Fibroblast of lung (primary cell): ENCODE measurements at regions not wholly inside any gene's neighbourhood (a gene's known extent, or its start where the extent isn't known, plus 50 kb on each side); places are given as distances from the start of the nearest gene placed in this dataset.

Source experiments
- DNase-seq, 2 donors: peaks; one replicate each; pipeline versions ENCODE4 v3.0.0 to v3.0.0-alpha.2; 2010; ENCODE audit warnings: low read depth in 2 of 2
- H2AFZ ChIP-seq: 2 replicates; pipeline ENCODE4 v1.5.1; 2012; ENCODE audit warnings: low read length, control low read depth, inconsistent platforms
- H3K27ac ChIP-seq: 2 replicates; pipeline ENCODE4 v1.5.1; 2011; ENCODE audit warnings: low read length, control low read depth; ENCODE audit not compliant: insufficient read depth
- H3K27me3 ChIP-seq: 2 replicates; pipeline ENCODE4 v1.5.1; 2011; ENCODE audit warnings: mild to moderate bottlenecking, low read length; ENCODE audit not compliant: control insufficient read depth, insufficient read depth
- H3K36me3 ChIP-seq: 2 replicates; pipeline ENCODE4 v1.5.1; 2011; ENCODE audit warnings: low read length; ENCODE audit not compliant: control insufficient read depth, insufficient read depth
- H3K4me1 ChIP-seq: 2 replicates; pipeline ENCODE4 v1.5.1; 2011; ENCODE audit warnings: low read length; ENCODE audit not compliant: control insufficient read depth, insufficient read depth; ENCODE audit errors: extremely low read depth
- H3K4me2 ChIP-seq: 2 replicates; pipeline ENCODE4 v1.5.1; 2011; ENCODE audit warnings: low read length, control low read depth; ENCODE audit not compliant: insufficient read depth; ENCODE audit errors: extremely low read depth
- H3K4me3 ChIP-seq, 4 experiments: fragments of 200-600 bp in 1 of 4; sonication (generic) in 1 of 4; replicated peaks in 1 of 4; 2 replicates each; pipeline ENCODE4 v1.5.1; 2011 to 2016; ENCODE audit warnings: low read length in 4 of 4, low read depth in 3 of 4, mild to moderate bottlenecking in 3 of 4, control low read depth in 2 of 4, inconsistent platforms in 1 of 4, mixed read lengths in 1 of 4; ENCODE audit not compliant: insufficient read depth in 1 of 4; ENCODE audit errors: control extremely low read depth in 1 of 4
- H3K79me2 ChIP-seq: 2 replicates; pipeline ENCODE4 v1.5.1; 2012; ENCODE audit warnings: mild to moderate bottlenecking, low read length, inconsistent platforms; ENCODE audit not compliant: control insufficient read depth, insufficient read depth
- H3K9ac ChIP-seq: 2 replicates; pipeline ENCODE4 v1.5.1; 2011; ENCODE audit warnings: mild to moderate bottlenecking, low read length, control low read depth; ENCODE audit not compliant: insufficient read depth
- H3K9me3 ChIP-seq: 2 replicates; pipeline ENCODE4 v1.5.1; 2012; ENCODE audit warnings: low read depth, low read length; ENCODE audit not compliant: control insufficient read depth, insufficient read depth
- H4K20me1 ChIP-seq: 2 replicates; pipeline ENCODE4 v1.5.1; 2011; ENCODE audit warnings: low read length; ENCODE audit not compliant: control insufficient read depth, insufficient read depth; ENCODE audit errors: extremely low read depth
- CTCF ChIP-seq, 2 donors: IDR thresholded peaks in 1 of 2; conservative IDR thresholded peaks in 1 of 2; 1 replicate in 1 of 2; 2 replicates in 1 of 2; pipeline ENCODE4 v1.5.1; 2011 to 2012; ENCODE audit warnings: low read length in 2 of 2, control low read depth in 1 of 2, inconsistent platforms in 1 of 2, low read depth in 1 of 2, mild to moderate bottlenecking in 1 of 2
- EZH2 ChIP-seq: IDR thresholded peaks from 2 replicates; pipeline ENCODE4 v1.5.1; 2012; ENCODE audit warnings: low read length, control low read depth, mild to moderate bottlenecking; ENCODE audit errors: missing control alignments

DNA sequence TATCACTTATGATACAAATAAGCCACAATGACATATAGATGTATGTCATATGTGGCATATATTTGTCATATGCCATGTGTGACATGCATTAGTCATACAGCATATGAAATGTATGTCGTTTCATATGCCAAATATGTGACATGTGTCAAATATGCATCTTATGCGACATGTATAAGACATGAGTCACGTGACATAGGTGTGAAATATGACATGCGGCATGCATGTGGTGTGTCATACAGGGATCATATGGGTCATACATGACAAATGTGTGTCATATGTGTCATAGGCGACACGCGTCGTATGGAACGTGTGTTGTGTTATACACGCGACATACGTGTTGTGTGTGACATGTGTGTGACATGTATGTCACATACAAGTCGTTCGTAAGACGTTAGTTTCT, 2154.0 kb upstream of the PIK3C3 start:
- Histone ChIP-seq H2AFZ (no peak overlapping the region), H3K79me2 (no peaks in the 10 kb centered on the region), H3K27ac (no peak overlapping the region), H3K36me3 (no peaks in the 10 kb centered on the region), H3K9ac (no peak overlapping the region), H4K20me1 (no peaks in the 10 kb centered on the region), H3K9me3 (peaks cover 19% of the 10 kb centered on the region), H3K27me3 (no peaks in the 10 kb centered on the region), H3K4me2 (no peak overlapping the region), H3K4me1 (no peaks in the 10 kb centered on the region), H3K4me3 (no peak overlapping the region)
- DNase-seq: no peak
- TF ChIP-seq CTCF (conservative IDR thresholded peaks at IDR 0.05 in 1 of 2, IDR thresholded peaks at IDR 0.05 in 1 of 2; ENCODE audit: low read depth in 1 of 2, low read length in 2 of 2) (no peak), EZH2 (no peak)

DNA sequence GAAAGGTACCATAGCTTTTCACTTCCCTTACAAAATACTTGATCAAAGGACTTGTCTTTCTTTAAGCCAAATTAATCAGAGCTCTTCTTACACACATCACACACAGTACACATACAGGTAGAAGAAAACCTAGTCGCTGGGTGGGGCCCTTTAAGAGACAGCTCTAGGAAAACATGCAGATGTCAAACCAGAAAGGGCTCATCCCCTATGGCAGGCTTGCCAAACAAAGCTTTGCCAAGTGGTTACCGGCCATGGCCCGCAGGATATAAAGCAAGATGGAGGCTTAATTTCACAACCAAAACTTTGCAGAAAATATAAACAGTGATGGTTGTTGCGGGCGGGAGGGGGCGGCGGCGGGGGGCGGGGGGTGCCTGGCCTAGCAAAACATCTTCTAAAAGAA, 2156.0 kb upstream of the PIK3C3 start:
- H3K4me3 ChIP-seq: peak overlapping the region in 2 of 4 experiments; percentile 68 to 89
- no peaks in the 10 kb centered on the region for H3K4me1 ChIP-seq
- H3K36me3 ChIP-seq: no peaks in the 10 kb centered on the region
- H3K9ac ChIP-seq: no peak overlapping the region
- no peak overlapping the region for H2AFZ ChIP-seq
- H3K4me2 ChIP-seq: peak overlapping the region; percentile 26
- peak in 1 of 2 donors; percentile 57 for DNase-seq
- H4K20me1 ChIP-seq: no peaks in the 10 kb centered on the region
- H3K79me2 ChIP-seq: no peaks in the 10 kb centered on the region
- peaks cover 19% of the 10 kb centered on the region for H3K9me3 ChIP-seq
- H3K27ac ChIP-seq: no peak overlapping the region
- H3K27me3 ChIP-seq: no peaks in the 10 kb centered on the region
- TF ChIP-seq CTCF (conservative IDR thresholded peaks at IDR 0.05 in 1 of 2, IDR thresholded peaks at IDR 0.05 in 1 of 2; ENCODE audit: low read depth in 1 of 2, low read length in 2 of 2) (no peak), EZH2 (no peak)

DNA sequence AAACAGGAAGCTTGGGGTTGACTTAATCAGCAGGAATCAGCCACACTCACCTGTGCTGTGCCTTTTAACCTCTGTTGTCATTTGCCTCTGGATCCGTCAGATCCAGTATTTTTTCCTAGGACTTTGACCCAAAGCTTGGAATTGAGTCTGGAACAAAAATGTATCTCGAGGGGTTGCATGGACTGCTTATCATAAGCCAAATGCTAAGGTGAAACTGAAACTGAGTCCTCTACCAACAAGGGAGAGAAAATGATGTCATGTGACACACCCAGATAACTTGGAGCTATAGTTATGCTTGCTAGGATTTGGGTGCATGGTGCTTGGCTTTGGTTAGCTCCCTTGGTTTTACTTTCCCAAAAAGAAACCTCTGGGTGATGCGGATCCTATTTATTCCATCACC, 2158.6 kb upstream of the PIK3C3 start:
- TF ChIP-seq CTCF (conservative IDR thresholded peaks at IDR 0.05 in 1 of 2, IDR thresholded peaks at IDR 0.05 in 1 of 2; ENCODE audit: low read depth in 1 of 2, low read length in 2 of 2): no peak
- TF ChIP-seq EZH2: no peak
- Histone ChIP-seq H3K4me2 (no peak overlapping the region), H3K9me3 (peaks cover 5% of the 10 kb centered on the region), H2AFZ (no peak overlapping the region), H3K9ac (no peak overlapping the region), H3K79me2 (no peaks in the 10 kb centered on the region), H3K4me3 (no peak overlapping the region), H3K27me3 (no peaks in the 10 kb centered on the region), H3K36me3 (no peaks in the 10 kb centered on the region), H3K4me1 (no peaks in the 10 kb centered on the region), H3K27ac (no peak overlapping the region), H4K20me1 (no peaks in the 10 kb centered on the region)
- peak in 1 of 2 donors; percentile 34 for DNase-seq
